HEK293T (cell line): ENCODE measurements at regions not wholly inside any gene's neighbourhood (a gene's known extent, or its start where the extent isn't known, plus 50 kb on each side); places are given as distances from the start of the nearest gene placed in this dataset.

Source experiments
- CTBP1 ChIP-seq: fragments of 450-650 bp; IDR thresholded peaks from 2 replicates; pipeline ENCODE4 v1.6.1; 2016; ENCODE audit warnings: borderline replicate concordance
- ELF4 ChIP-seq: fragments of 450-650 bp; IDR thresholded peaks from 2 replicates; pipeline ENCODE4 v1.6.1; 2017; ENCODE audit warnings: antibody characterized with exemption
- FOXA1 ChIP-seq: fragments of 450-650 bp; IDR thresholded peaks from 2 replicates; pipeline ENCODE4 v1.6.1; 2016; ENCODE audit warnings: mild to moderate bottlenecking
- FOXM1 ChIP-seq: fragments of 450-650 bp; IDR thresholded peaks from 2 replicates; pipeline ENCODE4 v1.6.1; 2017; ENCODE audit warnings: mild to moderate bottlenecking, borderline replicate concordance
- HDGF ChIP-seq: fragments of 450-650 bp; IDR thresholded peaks from 2 replicates; pipeline ENCODE4 v1.6.1; 2017; ENCODE audit warnings: antibody characterized with exemption, borderline replicate concordance
- SP1 ChIP-seq: fragments of 450-650 bp; IDR thresholded peaks from 2 replicates; pipeline ENCODE4 v1.6.1; 2017
- SUZ12 ChIP-seq: fragments of 450-650 bp; IDR thresholded peaks from 2 replicates; pipeline ENCODE4 v1.6.1; 2016; ENCODE audit warnings: mild to moderate bottlenecking
- TARDBP ChIP-seq: fragments of 450-650 bp; IDR thresholded peaks from 2 replicates; pipeline ENCODE4 v1.6.1; 2016
- ZNF384 ChIP-seq: fragments of 450-650 bp; IDR thresholded peaks from 2 replicates; pipeline ENCODE4 v1.6.1; 2016

- TF ChIP-seq FOXM1 (no peak), SUZ12 (no peak), ELF4 (no peak), ZNF384 (no peak), CTBP1 (no peak), TARDBP (no peak), FOXA1 (no peak), SP1 (no peak), HDGF (no peak)
Observed at GRCh38 chr18:22086973-22087372, 82.4 kb upstream of the GATA6 start.
